AG08396 (cell line): ENCODE measurements at regions not wholly inside any gene's neighbourhood (a gene's known extent, or its start where the extent isn't known, plus 50 kb on each side); places are given as distances from the start of the nearest gene placed in this dataset.
"Not testable (repeated sequence)": the region's sequence is repeated elsewhere in the genome, so short reads cannot be mapped to it uniquely, and the experiment has no call there.

Experiments
- DNase-seq: peaks from one replicate; pipeline ENCODE4 v3.0.0; 2012; ENCODE audit warnings: low spot score, mixed read lengths

DNA sequence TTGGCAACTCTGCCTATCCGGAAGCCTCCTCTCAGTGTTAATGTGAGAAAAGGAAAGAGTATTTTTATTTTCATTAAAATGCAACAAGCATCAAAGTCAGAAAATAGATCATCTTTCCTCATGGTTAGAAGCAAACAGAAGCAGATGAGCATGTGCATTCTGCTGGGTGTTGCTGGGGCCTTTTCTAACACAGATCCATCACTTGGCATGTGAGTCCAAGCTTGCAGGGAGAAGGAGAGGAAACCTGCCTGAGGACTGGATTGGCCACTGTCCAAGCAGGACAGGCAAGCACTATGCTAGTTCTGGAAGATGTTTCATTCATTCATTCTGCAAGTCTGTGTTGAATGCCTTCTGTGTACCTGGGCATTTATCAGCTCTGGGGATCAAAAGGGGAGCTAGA, 348.7 kb upstream of the PCSK5 start:
- no peak for DNase-seq

DNA sequence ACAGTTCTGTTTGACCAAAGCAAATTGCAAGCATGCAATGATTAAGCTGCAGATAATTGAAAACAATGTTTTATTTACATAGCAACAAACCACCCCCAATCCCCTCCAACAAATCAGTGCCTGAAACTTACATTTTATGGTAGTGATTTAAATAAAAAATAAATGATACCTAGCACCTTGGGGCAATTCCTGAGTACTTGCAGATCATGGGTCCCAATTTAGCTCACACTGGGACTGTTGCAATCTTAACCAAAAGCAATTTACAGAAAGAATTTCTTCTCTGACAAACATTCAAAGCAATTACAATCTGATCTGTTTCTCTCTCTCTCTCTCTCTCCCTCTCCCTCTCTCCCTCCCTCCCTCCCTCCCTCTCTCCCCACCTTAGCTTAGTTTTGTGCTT, 345.7 kb upstream of the PCSK5 start:
- no peak for DNase-seq

- DNase-seq = no peak
These were observed 345.2 kb upstream of the PCSK5 start for GRCh38 chr9:75545287-75545686.

DNA sequence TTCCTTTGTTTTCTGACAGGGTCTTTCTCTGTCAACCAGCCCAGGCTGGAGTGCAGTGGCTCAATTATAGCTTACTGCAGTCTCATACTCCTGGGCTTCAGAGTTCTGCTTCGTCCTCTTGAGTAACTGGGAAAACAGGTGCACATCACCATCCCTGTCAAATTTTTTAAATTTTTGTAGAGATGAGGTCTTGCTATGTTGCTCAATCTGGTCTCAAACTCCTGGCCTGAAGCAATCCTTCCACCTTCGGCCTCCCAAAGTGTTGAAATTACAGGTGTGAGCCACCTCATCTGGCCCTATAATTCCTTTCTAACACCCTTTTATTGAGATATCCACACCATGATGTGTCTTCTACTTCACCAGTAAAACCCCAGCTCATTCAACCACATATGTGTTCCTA, 341.6 kb upstream of the PCSK5 start:
- no peak for DNase-seq

DNA sequence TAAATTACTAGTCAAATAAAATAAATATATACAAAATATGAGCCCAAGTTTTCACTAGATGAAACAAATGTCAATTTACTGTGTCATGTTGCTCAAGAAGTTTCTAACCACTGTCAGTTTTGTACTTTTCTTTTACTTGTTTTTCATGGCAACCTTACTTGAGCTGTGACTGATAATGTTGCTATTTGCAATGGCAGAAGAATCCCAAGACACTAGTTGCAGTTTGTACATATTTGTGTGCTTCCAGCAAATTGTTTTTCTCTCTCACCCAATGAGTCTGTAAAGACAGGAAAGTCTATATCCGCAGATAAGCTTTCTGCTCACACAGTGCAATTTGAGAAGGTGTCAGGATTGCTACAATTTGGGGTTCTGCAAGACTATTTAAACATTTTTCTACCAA, 338.6 kb upstream of the PCSK5 start:
- peak; percentile 4 for DNase-seq

DNA sequence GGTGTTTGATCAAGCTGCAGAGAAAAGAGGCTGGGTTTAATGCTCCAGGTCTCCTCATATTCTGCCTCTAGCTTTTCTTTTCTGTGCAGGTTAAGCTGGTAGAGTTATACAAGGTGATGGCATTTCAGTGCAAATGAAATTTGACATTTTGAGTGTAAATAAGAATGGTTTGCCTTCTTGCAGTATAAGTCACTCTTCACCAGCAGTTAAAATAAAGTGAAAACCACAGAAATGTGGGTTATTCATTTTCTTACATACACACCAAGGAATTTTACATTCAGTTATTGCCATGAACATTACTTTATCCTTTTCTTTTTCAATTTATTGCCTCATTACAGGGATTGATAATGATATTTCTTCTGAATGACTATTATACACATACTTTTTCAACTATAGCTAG, 337.5 kb upstream of the PCSK5 start:
- peak; percentile 7 for DNase-seq

DNA sequence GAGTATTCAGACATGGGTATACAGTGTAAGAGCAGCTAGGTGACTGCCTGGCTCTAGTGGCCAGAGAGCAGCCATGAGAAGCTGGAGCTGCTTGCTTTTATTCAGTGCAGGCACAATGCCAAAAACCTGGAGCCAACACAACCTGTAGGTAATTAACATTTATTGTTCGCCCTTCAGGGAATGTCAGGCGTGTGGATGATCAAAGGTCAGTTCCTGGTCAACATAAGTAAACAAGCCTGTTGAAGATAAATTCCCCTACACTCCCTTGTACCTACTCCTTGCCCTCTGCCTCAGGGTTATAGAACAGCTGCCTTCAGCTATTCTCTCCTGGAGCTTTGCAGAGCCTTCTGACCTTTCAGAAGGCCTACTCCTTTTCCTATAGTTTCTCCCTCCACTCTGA, 323.7 kb upstream of the PCSK5 start:
- DNase-seq = not testable (repeated sequence)

DNA sequence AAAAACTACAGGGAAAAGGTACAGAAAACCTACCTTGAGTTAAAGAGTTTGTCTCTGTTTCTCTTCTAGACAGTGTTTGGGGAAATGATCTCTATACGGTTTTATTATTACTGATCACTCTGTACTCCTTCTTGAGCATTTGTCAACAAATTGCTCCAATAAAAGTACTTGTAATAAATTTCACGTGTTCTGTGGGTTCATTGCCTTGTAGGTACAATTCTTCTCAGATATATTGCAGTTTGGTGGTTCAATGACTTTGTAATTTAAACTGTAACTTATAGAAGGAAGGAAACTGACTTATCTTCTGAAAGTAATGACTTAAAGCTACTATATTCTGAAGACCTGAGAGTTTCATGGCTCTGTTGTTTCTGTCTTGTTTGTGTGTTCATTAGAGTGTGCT, 319.9 kb upstream of the PCSK5 start:
- no peak for DNase-seq

DNA sequence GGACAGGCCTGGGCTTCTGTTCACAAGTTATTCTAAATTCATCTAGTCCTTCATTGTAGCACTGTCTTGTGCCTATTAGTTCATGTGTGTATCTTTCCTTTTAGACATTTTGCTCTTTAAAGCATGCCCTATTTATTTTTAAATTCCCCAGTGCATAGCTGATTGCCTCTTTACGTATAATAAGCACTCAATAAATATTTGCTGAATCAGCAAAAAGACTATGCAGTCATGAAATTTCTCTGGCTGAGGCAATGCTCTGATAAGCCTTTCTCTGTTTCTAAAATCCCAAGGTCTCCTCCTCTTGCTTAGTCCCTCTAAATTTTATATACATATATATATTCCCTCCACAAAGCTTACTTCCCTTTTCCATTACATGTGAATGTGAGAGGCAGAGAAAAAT, 315.9 kb upstream of the PCSK5 start:
- no peak for DNase-seq

GRCh38 chr9:75582870-75583269, 307.6 kb upstream of the PCSK5 start:
- DNase-seq = no peak

GRCh38 chr9:75588808-75589207, 301.7 kb upstream of the PCSK5 start:
- DNase-seq = no peak

GRCh38 chr9:75589497-75589896, 301.0 kb upstream of the PCSK5 start:
- no peak for DNase-seq

- DNase-seq = no peak
These were observed 298.5 kb upstream of the PCSK5 start for GRCh38 chr9:75591972-75592371.

DNA sequence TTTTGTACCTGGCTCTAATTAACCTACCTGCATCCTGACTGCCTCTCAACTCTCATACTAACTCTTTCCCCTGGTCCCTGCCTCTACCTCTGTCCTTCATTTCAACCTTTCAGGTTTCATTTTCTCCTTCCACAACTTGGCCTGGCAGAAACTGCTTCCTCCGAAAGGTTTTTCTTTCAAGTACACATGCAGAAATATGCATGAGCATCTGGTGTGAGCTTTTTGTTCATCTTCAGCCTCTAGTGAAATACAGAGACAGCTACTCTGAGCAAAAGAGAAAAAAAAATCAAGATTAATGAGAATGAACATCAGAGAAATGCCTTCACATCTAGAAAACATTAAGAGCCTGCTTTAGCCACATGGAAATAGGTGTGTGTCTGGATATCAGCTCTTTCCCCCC, 297.9 kb upstream of the PCSK5 start:
- DNase-seq = no peak

- no peak for DNase-seq
These were observed 296.6 kb upstream of the PCSK5 start for GRCh38 chr9:75593920-75594319.

GRCh38 chr9:75599126-75599525, 291.3 kb upstream of the PCSK5 start:
- no peak for DNase-seq

DNA sequence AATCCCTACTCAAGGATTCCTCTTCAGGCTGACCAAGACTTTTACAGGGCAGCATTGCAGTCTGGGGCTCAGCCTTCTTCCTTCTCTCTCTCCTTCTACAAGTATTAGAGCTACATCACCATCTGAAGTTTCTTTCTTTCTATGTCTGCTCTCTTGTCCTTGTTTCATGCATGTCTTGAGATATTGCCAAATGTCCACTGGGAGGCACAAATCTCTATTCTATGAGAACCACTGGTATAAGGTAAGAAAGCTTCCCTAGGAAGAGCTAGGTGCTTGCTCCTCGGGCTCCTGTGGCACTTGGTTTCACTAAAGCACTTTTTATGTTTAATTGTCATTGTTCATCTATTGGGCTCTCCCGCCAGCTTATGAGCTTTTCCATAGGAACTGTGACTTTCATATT, 289.2 kb upstream of the PCSK5 start:
- no peak for DNase-seq

DNA sequence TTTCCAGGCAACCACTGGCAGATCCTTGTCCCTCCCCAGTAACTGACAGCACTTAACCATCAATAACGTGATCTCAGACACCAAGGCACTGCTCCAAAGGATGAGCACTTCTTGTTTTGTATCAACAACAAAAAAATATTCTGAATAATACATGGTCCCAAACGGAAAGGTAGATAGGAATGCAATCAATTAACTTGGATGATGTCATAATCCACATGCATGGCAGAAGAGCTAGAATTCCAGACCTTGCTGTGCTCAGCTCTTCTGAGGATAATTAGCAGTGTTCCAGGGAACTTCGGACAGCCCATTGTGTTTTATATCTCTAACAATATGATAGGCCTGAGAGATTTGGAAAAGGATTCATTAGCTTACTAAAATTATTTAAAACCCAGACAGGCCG, 288.4 kb upstream of the PCSK5 start:
- DNase-seq = no peak

DNA sequence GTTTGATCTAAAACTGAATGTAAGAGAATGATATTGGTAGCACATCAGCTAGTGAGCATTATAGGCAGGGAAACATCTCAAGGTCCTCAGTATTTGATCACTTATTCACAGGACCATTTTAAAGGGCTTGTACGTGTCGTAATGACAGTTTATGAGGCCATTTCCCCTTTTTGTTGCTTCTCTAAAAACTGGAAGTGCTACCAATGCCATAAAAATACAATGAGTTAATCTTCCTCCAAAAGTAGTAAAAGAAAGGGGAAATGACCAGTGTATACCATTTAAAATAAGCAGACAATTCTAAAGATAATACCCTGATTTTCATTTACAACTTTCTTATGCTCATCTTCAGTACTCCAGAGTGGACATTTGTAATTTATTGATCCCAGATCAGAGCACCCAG, 285.8 kb upstream of the PCSK5 start:
- no peak for DNase-seq

DNA sequence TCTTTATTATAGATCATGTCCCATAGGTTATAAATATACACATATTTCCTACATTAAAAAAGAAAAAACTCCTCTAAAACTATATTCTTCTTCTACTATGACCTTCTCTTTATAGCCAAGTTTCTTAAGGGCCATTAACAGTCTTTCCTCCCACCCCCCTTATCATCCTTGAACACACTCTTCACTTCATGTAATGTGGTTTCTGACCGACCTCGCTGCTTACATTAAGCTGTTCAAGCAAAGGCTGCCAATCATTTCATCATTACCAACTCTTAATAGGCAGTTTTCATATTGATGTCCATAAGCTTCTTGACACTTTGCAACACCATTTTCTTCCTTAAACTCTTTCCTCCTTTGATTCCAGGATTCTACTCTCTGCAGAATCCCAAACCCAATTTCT, 283.0 kb upstream of the PCSK5 start:
- DNase-seq = no peak

GRCh38 chr9:75609401-75609800, 281.1 kb upstream of the PCSK5 start:
- DNase-seq = no peak

- no peak for DNase-seq
These were observed 280.2 kb upstream of the PCSK5 start for GRCh38 chr9:75610246-75610645.

DNA sequence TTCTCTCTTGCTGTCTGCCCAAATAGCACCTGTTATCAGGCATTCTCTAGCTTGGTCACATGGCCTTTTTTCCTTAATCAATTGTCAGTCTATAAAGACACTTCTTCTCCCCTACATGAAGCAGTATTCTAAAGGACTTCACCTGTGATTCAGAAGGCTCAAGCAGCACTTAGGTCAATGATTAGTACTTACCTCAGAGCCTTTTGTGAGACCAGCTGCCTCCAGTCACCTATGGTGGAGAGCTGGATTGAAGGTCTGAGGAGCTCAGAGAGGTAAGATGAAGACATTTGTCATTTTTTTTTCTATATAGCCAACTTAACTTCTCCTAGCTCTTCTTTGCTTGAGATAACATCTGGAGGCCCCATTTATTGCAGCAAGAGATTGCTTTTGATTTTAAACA, 278.3 kb upstream of the PCSK5 start:
- DNase-seq = no peak

DNA sequence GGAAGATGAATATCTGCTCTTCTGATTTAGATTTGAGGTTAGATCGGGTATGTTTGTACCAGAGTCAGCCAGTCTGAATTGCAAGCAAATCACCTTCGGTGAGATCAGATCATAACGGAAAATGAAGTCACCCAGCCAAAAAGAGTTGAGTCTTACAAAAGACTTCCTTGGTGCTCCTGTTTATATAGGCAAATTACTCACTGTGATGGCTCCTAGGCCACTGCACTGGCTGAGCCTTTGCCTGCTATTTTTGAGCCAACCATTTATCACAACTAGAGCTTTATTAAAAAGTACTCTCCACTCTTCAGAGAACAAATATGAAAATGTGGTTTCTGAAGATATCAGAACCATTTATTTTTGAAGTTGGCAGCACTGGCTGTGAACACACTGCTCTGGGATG, 277.7 kb upstream of the PCSK5 start:
- no peak for DNase-seq

- DNase-seq = no peak
These were observed 275.2 kb upstream of the PCSK5 start for GRCh38 chr9:75615284-75615683.
